KOPT-K1 (cell line): ENCODE measurements at regions not wholly inside any gene's neighbourhood (a gene's known extent, or its start where the extent isn't known, plus 50 kb on each side); places are given as distances from the start of the nearest gene placed in this dataset.

Experiments
- H3K27ac ChIP-seq: fragments of 200-600 bp; sonication (generic); 2 replicates; pipeline ENCODE4 v1.5.1; 2016; ENCODE audit warnings: antibody characterized with exemption, mild to moderate bottlenecking, low read depth, low read length; ENCODE audit not compliant: poor library complexity, severe bottlenecking
- H3K36me3 ChIP-seq: fragments of 200-600 bp; sonication (generic); 2 replicates; pipeline ENCODE4 v1.5.1; 2017; ENCODE audit warnings: antibody characterized with exemption, mild to moderate bottlenecking, low read length, moderate library complexity; ENCODE audit not compliant: insufficient read depth
- H3K9me3 ChIP-seq: fragments of 200-600 bp; sonication (generic); 2 replicates; pipeline ENCODE4 v1.5.1; 2017; ENCODE audit warnings: antibody characterized with exemption, low read length, mild to moderate bottlenecking; ENCODE audit not compliant: insufficient read depth, poor library complexity, severe bottlenecking

DNA sequence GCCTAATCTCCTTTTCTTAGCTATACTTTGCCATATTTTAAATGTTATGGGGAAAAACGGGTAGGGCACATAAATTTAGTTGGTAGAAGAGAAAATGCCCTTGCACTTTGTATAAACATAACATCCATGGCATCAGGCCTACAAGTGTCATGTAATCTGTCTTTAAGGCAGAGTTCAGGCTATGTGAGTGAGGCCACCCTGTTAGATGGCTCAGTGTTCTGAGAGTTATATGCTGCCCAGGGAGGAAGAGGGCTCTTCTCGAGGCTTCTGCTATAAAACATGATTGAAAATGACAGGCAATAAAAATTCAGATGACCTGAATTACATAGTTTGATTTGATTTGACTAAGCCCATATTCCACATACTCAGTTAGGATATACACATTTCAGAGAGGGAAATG, 553.6 kb upstream of the MAP3K7 start:
- H3K27ac ChIP-seq, result no peak overlapping the region
- H3K36me3 ChIP-seq, result no peaks in the 10 kb centered on the region
- H3K9me3 ChIP-seq, result no peaks in the 10 kb centered on the region

DNA sequence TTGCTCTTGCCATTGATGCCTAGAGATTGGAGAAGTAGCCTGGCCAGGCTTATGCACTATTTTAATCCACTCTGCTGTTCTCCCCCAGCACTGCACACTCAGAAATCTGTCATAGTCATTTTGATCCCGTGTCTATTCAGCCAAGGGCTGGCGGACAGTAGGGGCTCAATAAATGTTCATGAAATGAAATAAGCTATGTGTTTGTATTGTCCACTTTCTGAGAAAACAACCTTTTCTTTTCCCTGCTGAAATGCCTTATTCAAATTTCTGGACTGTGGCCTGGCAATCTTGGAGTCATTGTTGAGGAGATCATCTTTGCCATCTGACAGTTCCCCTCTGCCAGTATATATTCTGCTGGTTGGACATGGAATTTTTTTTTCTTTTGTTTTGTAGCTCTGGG, 550.4 kb upstream of the MAP3K7 start:
- H3K27ac ChIP-seq, result no peak overlapping the region
- no peaks in the 10 kb centered on the region for H3K9me3 ChIP-seq
- no peaks in the 10 kb centered on the region for H3K36me3 ChIP-seq

DNA sequence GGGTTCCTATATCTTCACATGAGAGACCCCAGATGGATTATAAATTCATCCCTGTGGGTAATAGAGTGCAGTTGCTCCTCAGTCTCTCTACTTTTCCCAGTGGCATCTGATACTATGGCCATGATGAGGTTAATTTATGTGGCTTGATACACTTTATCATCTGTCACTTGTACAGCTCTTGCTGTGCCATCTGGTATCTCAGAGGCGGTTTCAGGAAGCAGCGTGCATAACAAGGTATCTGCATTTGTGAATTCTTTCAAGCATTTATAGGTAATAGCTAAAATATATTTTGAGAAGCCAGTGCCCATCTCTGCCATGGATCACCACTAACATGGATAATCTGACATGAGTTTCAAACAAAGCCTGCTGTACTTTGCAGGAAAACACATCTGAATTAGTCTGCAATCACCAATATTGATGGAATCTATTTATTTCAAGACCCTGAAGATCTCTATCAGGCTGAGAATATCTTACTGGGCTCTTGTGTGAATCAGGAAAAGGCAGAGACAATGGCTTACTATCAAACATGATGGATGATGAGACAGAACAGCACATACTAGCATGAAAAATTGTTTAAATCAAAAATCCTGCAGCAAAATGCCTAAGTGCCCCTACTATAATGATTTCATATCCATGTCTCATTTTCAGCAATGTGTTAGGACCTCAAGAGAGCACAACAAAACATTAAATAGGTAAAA, 548.7 kb upstream of the MAP3K7 start:
- H3K36me3 ChIP-seq, result no peaks in the 10 kb centered on the region
- H3K27ac ChIP-seq, result no peak overlapping the region
- H3K9me3 ChIP-seq, result no peaks in the 10 kb centered on the region

DNA sequence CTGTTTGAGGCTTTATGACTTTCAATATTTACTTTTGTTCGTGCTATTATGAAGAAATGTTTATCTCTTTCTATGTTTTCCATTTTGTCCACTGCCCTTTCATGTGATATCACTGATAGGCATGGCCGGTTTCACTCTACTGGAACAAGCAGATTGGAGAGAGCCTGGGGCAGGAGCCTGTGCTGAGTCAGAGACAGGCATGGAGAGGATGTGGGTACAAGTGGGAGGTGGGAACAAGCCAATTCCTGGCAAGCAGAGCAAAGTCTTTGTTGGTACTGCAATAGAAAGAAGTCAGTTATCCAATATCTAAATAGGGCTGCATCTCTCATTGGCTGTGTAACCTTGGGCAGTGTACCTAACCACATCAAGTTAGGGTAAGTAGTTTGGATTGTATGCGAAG, 545.6 kb upstream of the MAP3K7 start:
- H3K36me3 ChIP-seq, result no peaks in the 10 kb centered on the region
- H3K27ac ChIP-seq, result no peak overlapping the region
- H3K9me3 ChIP-seq, result no peaks in the 10 kb centered on the region

DNA sequence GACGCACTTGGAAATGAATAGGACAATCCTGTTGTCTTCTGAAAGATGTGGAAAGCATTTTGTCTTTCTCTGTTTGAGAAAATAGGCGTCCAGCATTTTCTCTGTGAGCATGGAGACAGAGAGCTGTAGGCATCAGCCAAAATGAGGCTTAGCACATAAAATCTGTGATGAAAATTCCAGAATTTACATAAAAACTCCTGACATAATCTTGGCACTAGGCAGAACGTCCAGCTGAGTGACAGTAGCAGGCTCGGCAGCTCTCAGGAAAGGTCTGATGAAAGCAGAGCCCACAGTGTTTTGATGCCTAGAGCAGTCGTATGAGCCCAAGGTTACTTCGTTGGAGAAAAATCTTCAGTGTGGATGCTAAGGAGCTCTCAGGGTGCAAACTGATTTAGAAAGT, 543.3 kb upstream of the MAP3K7 start:
- Histone ChIP-seq H3K27ac (no peak overlapping the region), H3K36me3 (no peaks in the 10 kb centered on the region), H3K9me3 (no peaks in the 10 kb centered on the region)

DNA sequence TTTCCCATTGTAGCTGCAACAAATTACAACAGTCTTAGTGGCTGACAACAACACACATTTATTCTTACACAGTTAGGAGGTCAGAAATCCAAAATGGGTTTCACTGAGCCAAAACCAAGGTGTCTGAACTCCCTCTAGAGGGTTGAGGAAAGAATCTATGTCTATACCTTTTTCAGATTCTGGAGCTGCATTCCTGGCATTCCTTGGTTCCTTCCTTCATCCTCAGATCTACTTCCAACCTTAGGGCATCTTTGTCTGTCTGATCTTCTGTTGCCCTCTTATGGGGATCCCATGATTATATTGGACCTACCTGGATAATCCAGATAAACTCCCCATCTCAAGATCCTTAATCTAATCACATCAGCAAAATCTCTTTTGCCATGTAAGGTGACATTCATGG, 540.9 kb upstream of the MAP3K7 start:
- Histone ChIP-seq H3K9me3 (no peaks in the 10 kb centered on the region), H3K36me3 (no peaks in the 10 kb centered on the region)

DNA sequence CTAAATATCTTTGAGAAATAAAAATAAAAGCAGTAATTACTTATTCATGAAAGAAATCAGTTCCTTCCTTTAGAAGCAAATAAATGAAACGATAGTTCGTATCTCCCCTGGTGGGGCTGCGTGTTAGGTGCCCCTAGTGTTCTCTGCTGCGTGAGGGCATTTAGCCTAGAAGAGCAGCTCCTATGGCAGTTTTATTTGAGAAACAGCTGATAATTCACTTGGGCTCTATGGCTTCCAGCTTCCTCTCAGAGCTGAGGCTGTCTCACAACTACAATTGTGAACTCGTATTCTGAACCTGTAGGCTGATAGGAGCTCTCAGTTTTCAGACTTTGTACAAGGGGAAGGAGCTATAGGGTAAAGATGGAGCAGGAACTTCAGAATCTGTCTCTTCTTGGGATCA, 540.0 kb upstream of the MAP3K7 start:
- H3K9me3 ChIP-seq, result no peaks in the 10 kb centered on the region
- H3K36me3 ChIP-seq, result no peaks in the 10 kb centered on the region
- H3K27ac ChIP-seq, result no peak overlapping the region

More for the DNA sequence above, 540.9 kb upstream of the MAP3K7 start:
- no peak overlapping the region for H3K27ac ChIP-seq

DNA sequence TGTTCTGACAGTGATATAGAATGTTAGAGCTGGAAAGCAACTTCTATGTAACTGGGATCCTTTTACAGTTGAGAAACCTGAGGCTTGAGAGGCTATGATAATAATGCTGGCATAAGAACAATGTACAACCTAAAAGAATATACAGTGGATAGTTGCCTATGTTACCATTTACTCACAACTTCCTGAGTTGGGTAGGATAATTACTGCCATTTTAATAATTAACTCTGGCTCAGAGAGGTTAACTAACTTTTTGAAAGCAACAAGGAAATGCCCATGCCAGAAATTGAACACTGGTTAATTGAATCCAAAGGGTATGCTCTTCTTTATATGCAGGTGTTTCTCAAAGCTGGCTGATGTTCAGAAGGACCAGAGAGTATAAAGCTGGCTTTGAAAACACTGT, 530.7 kb upstream of the MAP3K7 start:
- H3K9me3 ChIP-seq, result no peaks in the 10 kb centered on the region
- no peak overlapping the region for H3K27ac ChIP-seq
- no peaks in the 10 kb centered on the region for H3K36me3 ChIP-seq

DNA sequence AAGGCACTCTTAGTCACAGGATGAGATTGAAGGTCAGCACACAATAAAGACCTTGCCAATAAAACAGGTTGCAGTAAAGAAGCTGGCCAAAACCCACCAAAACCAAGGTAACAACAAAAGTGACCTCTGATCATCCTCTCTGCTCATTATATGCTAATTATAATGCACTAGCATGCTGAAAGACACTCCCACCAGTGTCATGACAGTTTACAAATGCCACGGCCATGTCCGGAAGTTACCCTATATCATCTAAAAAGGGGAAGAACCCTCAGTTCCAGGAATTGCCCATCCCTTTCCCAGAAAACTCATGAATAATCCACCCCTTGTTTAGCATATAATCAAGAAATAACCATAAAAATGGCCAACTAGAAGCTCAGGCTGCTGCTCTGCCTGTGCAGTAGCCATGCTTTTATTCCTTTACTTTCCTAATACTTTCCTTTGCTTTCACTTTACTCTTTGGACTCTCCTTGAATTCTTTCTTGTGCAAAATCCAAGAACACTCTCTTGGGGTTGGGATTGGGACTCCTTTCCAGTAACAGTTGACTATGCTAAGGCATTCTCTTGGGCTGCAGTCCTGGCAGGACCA, 527.3 kb upstream of the MAP3K7 start:
- Histone ChIP-seq H3K9me3 (no peaks in the 10 kb centered on the region), H3K36me3 (no peaks in the 10 kb centered on the region), H3K27ac (no peak overlapping the region)

DNA sequence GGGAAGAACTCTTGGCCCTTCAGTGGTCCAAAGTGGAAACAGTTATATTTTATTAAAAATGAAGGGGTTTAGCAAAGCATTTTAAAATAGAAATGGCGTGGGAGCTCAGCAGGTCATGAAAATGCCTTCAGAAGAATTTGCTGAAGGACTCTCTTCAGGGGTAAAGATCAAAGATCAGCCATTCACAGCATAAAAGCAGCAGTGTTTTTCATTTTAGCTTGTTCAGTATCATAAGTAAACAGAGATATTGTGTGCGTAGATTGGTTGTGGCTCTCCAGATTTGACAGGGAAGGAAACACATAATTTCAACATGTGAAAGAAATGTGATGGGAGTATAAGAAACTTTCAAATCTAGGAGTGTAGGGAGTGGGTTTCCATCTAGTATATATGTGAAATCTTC, 519.2 kb upstream of the MAP3K7 start:
- H3K36me3 ChIP-seq, result no peaks in the 10 kb centered on the region
- no peak overlapping the region for H3K27ac ChIP-seq
- no peaks in the 10 kb centered on the region for H3K9me3 ChIP-seq

DNA sequence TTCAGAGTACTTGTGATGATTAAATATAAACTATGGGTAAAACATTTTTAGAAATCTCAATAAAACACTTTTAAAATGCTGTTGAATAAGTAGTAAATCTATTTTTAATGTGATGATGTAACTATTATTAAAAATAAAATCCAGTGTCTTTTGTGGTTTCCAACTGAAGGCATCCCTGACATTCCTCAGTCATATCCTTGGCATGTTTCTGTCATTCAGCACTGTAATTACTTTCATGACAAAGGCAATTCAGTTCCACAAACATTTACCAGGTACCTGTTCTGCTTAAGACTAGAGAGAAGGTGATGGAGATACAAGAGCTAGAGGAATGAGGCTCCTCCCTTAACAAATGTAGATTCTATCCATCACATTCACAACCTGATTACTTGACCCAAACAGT, 518.7 kb upstream of the MAP3K7 start:
- Histone ChIP-seq H3K27ac (no peak overlapping the region), H3K9me3 (no peaks in the 10 kb centered on the region), H3K36me3 (no peaks in the 10 kb centered on the region)

DNA sequence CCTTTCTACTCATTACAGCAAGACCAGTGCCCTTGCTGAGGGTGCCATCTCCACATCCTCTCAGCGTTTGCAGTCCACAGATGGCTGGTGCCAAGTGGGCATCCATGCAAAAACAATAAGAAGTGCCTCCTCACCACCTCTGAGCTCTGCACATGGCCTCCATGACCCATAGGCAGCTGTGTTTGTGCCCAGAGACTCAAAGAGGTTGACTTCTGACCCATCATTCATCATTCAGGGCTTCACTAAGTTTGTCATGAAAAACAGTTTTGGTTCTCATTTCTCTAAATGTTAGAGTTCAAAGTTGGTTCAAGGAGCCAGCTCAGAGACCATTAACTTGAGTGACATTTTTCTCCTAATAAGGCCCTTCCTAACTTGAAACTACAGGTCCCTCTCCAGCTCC, 512.6 kb upstream of the MAP3K7 start:
- no peaks in the 10 kb centered on the region for H3K9me3 ChIP-seq
- no peaks in the 10 kb centered on the region for H3K36me3 ChIP-seq
- no peak overlapping the region for H3K27ac ChIP-seq

DNA sequence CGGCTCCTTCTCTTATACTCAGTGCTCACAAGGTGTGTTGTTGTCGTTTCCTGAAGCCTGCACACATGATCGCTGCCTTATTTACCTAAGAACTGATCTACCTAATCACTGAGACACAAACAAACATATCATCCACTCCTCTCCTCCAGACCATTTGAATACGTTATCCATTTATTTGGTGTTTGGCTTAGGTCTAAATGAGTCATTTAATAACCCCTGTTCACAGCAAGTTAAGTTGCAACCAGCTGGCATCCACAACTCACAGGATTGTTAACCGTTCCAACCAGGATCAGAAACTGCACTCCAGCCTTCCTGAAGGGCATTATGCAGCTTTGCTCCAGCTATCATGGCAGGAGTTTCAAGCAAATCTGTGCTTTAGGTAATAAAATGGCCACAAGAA, 511.1 kb upstream of the MAP3K7 start:
- Histone ChIP-seq H3K9me3 (no peaks in the 10 kb centered on the region), H3K36me3 (no peaks in the 10 kb centered on the region), H3K27ac (no peak overlapping the region)

DNA sequence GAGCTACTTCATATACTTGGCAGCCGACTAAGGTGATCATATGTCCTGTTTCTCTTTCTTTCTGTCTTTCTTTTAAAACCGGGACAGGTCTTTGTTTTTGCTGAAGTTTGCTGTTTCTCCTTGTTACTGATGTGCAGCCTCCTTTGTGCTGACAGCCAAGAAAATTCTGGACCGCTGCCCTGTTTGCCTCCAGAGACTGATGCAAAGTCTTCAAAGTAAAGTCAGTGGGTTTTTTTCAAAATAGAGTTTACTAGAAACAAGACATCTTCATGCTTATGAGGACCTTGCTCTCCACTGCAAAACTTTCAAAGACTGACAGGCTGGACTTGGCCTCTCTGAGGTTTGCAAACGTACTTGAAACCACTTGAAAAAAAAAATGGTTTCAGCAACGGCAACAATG, 510.5 kb upstream of the MAP3K7 start:
- Histone ChIP-seq H3K27ac (no peak overlapping the region), H3K9me3 (no peaks in the 10 kb centered on the region), H3K36me3 (no peaks in the 10 kb centered on the region)

DNA sequence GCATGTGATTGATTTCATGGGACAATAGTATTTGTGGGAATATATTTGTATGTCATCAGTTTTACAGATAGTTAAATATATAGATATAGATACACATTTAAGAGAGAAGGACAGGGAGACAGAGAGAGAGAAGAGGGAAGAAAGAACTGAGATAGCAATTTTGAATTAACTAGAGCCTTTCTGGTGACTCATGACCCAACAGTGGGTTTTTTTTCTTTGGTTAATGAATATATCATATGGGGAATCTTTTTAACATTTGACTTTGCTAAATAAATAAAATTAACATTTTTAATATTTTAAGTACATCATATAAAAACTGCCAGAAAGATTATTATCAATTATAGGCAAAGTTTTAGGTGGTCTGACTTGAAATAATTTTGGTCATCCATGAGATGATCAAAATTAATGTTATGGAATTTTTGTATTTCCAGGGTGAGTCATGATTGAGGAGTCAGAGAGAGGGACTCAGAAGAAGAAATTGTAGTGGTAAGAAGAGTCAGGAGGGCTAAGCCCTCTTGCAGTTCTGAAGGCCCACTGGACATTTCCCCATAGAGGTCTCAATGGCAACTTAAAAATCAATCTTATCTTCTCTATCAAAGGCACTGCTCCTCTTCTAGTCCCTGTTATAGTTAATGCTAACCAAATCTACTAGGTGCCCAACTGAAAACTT, 508.1 kb upstream of the MAP3K7 start:
- H3K9me3 ChIP-seq, result no peaks in the 10 kb centered on the region
- no peaks in the 10 kb centered on the region for H3K36me3 ChIP-seq
- no peak overlapping the region for H3K27ac ChIP-seq

DNA sequence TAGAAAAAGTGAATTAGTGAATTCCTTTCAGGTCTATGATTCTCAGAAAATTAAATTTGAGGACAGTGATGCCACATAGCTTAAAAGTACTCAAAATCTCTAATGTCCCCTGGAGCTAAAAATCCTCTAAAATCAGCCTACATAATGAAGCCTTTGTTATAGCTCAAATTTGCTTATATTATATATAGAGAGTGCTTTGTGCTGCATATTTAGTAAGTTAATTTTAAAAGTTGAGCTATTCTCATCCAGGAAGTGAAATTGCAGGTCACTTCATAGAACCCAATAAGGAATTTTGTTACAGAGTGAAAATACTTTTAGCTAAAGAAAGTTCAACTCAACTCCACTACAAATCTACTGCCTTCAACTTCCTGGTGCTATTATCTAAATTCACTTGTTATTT, 507.5 kb upstream of the MAP3K7 start:
- no peaks in the 10 kb centered on the region for H3K9me3 ChIP-seq
- no peaks in the 10 kb centered on the region for H3K36me3 ChIP-seq
- H3K27ac ChIP-seq, result no peak overlapping the region
